ENCODE measurements at regions not wholly inside any gene's neighbourhood (a gene's known extent, or its start where the extent isn't known, plus 50 kb on each side); places are given as distances from the start of the nearest gene placed in this dataset.

DNA sequence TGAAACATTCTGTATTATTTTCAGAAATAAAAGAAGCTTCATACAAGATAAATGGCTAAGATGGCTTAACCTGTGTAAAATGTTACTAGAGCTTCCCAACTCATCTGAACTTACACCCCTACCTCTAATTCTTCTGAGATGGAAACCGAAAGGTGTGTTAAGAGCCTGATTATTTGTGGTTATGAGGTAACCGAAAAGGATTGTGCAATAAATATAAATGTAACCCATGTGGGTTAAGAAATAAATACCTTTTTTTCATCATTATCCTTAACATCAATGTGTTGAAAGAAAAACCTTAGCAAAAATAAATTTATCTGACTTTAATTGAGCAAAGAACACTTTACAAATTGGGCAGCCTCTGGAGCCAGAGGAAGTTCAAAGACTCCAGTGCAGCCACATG is 961.8 kb upstream of the SPRY2 start:
- TF ChIP-seq ZNF140 (tag by site-specific recombination; IDR thresholded peaks at IDR 0.05) = no peak
- TF ChIP-seq GFI1B (tag by site-specific recombination; IDR thresholded peaks at IDR 0.05) = no peak
- no peak for TF ChIP-seq TRIM28 (IDR thresholded peaks at IDR 0.05; ENCODE audit: borderline replicate concordance, low read length)
- TF ChIP-seq, protein P1, sequence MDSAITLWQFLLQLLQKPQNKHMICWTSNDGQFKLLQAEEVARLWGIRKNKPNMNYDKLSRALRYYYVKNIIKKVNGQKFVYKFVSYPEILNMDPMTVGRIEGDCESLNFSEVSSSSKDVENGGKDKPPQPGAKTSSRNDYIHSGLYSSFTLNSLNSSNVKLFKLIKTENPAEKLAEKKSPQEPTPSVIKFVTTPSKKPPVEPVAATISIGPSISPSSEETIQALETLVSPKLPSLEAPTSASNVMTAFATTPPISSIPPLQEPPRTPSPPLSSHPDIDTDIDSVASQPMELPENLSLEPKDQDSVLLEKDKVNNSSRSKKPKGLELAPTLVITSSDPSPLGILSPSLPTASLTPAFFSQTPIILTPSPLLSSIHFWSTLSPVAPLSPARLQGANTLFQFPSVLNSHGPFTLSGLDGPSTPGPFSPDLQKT (IDR thresholded peaks at IDR 0.05; ENCODE audit: borderline replicate concordance, low read depth, low read length) = no peak
- TF ChIP-seq OVOL3 (tag by site-specific recombination; IDR thresholded peaks at IDR 0.05) = no peak
- TF ChIP-seq, protein P2, sequence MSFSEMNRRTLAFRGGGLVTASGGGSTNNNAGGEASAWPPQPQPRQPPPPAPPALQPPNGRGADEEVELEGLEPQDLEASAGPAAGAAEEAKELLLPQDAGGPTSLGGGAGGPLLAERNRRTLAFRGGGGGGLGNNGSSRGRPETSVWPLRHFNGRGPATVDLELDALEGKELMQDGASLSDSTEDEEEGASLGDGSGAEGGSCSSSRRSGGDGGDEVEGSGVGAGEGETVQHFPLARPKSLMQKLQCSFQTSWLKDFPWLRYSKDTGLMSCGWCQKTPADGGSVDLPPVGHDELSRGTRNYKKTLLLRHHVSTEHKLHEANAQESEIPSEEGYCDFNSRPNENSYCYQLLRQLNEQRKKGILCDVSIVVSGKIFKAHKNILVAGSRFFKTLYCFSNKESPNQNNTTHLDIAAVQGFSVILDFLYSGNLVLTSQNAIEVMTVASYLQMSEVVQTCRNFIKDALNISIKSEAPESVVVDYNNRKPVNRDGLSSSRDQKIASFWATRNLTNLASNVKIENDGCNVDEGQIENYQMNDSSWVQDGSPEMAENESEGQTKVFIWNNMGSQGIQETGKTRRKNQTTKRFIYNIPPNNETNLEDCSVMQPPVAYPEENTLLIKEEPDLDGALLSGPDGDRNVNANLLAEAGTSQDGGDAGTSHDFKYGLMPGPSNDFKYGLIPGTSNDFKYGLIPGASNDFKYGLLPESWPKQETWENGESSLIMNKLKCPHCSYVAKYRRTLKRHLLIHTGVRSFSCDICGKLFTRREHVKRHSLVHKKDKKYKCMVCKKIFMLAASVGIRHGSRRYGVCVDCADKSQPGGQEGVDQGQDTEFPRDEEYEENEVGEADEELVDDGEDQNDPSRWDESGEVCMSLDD (tag by site-specific recombination; IDR thresholded peaks at IDR 0.05) = no peak
- TF ChIP-seq, protein P3, sequence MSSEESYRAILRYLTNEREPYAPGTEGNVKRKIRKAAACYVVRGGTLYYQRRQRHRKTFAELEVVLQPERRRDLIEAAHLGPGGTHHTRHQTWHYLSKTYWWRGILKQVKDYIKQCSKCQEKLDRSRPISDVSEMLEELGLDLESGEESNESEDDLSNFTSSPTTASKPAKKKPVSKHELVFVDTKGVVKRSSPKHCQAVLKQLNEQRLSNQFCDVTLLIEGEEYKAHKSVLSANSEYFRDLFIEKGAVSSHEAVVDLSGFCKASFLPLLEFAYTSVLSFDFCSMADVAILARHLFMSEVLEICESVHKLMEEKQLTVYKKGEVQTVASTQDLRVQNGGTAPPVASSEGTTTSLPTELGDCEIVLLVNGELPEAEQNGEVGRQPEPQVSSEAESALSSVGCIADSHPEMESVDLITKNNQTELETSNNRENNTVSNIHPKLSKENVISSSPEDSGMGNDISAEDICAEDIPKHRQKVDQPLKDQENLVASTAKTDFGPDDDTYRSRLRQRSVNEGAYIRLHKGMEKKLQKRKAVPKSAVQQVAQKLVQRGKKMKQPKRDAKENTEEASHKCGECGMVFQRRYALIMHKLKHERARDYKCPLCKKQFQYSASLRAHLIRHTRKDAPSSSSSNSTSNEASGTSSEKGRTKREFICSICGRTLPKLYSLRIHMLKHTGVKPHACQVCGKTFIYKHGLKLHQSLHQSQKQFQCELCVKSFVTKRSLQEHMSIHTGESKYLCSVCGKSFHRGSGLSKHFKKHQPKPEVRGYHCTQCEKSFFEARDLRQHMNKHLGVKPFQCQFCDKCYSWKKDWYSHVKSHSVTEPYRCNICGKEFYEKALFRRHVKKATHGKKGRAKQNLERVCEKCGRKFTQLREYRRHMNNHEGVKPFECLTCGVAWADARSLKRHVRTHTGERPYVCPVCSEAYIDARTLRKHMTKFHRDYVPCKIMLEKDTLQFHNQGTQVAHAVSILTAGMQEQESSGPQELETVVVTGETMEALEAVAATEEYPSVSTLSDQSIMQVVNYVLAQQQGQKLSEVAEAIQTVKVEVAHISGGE (tag by site-specific recombination; conservative IDR thresholded peaks at IDR 0.05; ENCODE audit: low read depth) = no peak
- no peak for TF ChIP-seq ZNF221 (tag by site-specific recombination; IDR thresholded peaks at IDR 0.05; ENCODE audit: borderline replicate concordance)
- no peak for TF ChIP-seq GLI2 (tag by site-specific recombination; IDR thresholded peaks at IDR 0.05; ENCODE audit: borderline replicate concordance, low read depth)
- TF ChIP-seq, protein P4, sequence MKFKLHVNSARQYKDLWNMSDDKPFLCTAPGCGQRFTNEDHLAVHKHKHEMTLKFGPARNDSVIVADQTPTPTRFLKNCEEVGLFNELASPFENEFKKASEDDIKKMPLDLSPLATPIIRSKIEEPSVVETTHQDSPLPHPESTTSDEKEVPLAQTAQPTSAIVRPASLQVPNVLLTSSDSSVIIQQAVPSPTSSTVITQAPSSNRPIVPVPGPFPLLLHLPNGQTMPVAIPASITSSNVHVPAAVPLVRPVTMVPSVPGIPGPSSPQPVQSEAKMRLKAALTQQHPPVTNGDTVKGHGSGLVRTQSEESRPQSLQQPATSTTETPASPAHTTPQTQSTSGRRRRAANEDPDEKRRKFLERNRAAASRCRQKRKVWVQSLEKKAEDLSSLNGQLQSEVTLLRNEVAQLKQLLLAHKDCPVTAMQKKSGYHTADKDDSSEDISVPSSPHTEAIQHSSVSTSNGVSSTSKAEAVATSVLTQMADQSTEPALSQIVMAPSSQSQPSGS (tag by site-specific recombination; IDR thresholded peaks at IDR 0.05; ENCODE audit: low read depth) = no peak
- TF ChIP-seq ZNF202 (tag by site-specific recombination; IDR thresholded peaks at IDR 0.05; ENCODE audit: borderline replicate concordance) = no peak
- no peak for TF ChIP-seq ZNF19 (tag by site-specific recombination; IDR thresholded peaks at IDR 0.05; ENCODE audit: low read depth)
- POLR2A ChIA-PET = no interaction called here
- Histone ChIP-seq H3K4me1 (ENCODE audit: control insufficient read depth, insufficient read depth, low read length) (no peaks in the 10 kb centered on the region), H3K36me3 (ENCODE audit: control insufficient read depth in 2 of 2, insufficient read depth in 1 of 2, low read length in 2 of 2) (no peaks in the 10 kb centered on the region), H3K9me3 (ENCODE audit: control insufficient read depth, insufficient read depth, low read depth, low read length) (no peaks in the 10 kb centered on the region), H3K27ac (ENCODE audit: extremely low read depth, low read depth, low read length) (no peak overlapping the region), H3K4me3 (ENCODE audit: low read depth, low read length) (no peak overlapping the region)
- CTCF ChIA-PET = no interaction called here

DNA sequence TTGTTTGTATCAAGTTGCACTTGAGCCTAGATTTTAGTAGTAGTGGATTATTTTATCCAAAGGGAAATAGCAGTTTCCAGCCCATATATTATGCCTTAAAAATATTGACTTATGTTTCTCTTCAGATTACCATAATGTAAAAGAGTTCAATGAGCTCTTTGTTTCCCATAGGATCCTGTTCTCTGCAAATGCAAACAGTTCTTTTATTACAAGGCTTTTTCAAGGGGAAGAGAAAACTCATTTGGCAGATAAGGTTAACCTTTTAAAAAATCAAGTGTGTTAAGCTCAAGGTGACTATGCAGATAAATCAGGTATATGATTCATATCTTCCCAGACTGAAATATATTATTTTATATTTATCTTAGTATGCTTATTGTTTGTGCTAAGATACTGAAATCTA is 961.2 kb upstream of the SPRY2 start:
- H3K4me3 ChIP-seq (ENCODE audit: low read depth, low read length) = no peak overlapping the region
- TF ChIP-seq ZBTB17 (tag by site-specific recombination; IDR thresholded peaks at IDR 0.05) = no peak
- no peak for TF ChIP-seq ZNF571 (tag by site-specific recombination; IDR thresholded peaks at IDR 0.05)
- TF ChIP-seq, protein P5, sequence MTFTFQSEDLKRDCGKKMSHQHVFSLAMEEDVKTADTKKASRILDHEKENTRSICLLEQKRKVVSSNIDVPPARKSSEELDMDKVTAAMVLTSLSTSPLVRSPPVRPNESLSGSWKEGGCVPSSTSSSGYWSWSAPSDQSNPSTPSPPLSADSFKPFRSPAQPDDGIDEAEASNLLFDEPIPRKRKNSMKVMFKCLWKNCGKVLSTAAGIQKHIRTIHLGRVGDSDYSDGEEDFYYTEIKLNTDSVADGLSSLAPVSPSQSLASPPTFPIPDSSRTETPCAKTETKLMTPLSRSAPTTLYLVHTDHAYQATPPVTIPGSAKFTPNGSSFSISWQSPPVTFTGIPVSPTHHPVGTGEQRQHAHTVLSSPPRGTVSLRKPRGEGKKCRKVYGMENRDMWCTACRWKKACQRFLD (tag by site-specific recombination; IDR thresholded peaks at IDR 0.05) = no peak
- no peak for TF ChIP-seq ZNF133 (tag by site-specific recombination; IDR thresholded peaks at IDR 0.05)
- no peak for TF ChIP-seq ZNF214 (tag by site-specific recombination; IDR thresholded peaks at IDR 0.05; ENCODE audit: borderline replicate concordance)
- no peak for TF ChIP-seq ZNF623 (tag by site-specific recombination; IDR thresholded peaks at IDR 0.05)
- H3K36me3 ChIP-seq (ENCODE audit: control insufficient read depth in 2 of 2, insufficient read depth in 1 of 2, low read length in 2 of 2) = no peaks in the 10 kb centered on the region
- ChIA-PET POLR2A (no interaction called here), CTCF (no interaction called here)
- no peaks in the 10 kb centered on the region for H3K9me3 ChIP-seq (ENCODE audit: control insufficient read depth, insufficient read depth, low read depth, low read length)
- no peak overlapping the region for H3K27ac ChIP-seq (ENCODE audit: extremely low read depth, low read depth, low read length)
- no peaks in the 10 kb centered on the region for H3K4me1 ChIP-seq (ENCODE audit: control insufficient read depth, insufficient read depth, low read length)
